WTC11 (cell line): ENCODE measurements at regions not wholly inside any gene's neighbourhood (a gene's known extent, or its start where the extent isn't known, plus 50 kb on each side); places are given as distances from the start of the nearest gene placed in this dataset.
A peak's percentile ranks its signal among the peaks of the same experiment; 100 is the strongest.

ENCODE experiments used
- ATAC-seq: fragments of 200-7000 bp; cut with Tn5 transposase; 2 replicates; pipeline ENCODE4 v1.10.0; 2021; ENCODE audit warnings: mild to moderate bottlenecking, moderate library complexity
- CTCF ChIA-PET: fragments of 300-600 bp; sonication (Branson Sonifier 250); formaldehyde crosslinking; loops from one replicate; lab custom pipeline; 2021; ENCODE audit warnings: antibody characterized with exemption; lab: Charles Lee
- POLR2A ChIA-PET: fragments of 350-600 bp; sonication (Branson Sonifier 250); formaldehyde crosslinking; loops from one replicate; lab custom pipeline; 2021; ENCODE audit warnings: antibody characterized with exemption; lab: Charles Lee
- DNase-seq: peaks from one replicate; pipeline ENCODE4 v3.0.0; 2021; ENCODE audit warnings: low spot score
- H3K27ac Mint-ChIP-seq: 2 replicates; pipeline ENCODE4 v1.8.0; 2021; ENCODE audit warnings: mixed read lengths
- H3K27me3 Mint-ChIP-seq: 2 replicates; pipeline ENCODE4 v1.8.0; 2021; ENCODE audit warnings: low read depth, mild to moderate bottlenecking, moderate library complexity, mixed read lengths
- H3K36me3 Mint-ChIP-seq: 2 replicates; pipeline ENCODE4 v1.8.0; 2021; ENCODE audit warnings: mixed read lengths
- H3K4me1 Mint-ChIP-seq: 2 replicates; pipeline ENCODE4 v1.8.0; 2022; ENCODE audit warnings: mixed read lengths
- H3K4me3 Mint-ChIP-seq: 2 replicates; pipeline ENCODE4 v1.8.0; 2021; ENCODE audit warnings: mild to moderate bottlenecking, moderate library complexity, mixed read lengths
- H3K9me3 Mint-ChIP-seq: 2 replicates; pipeline ENCODE4 v1.8.0; 2021; ENCODE audit warnings: mixed read lengths
- ATF1 ChIP-seq: sonication (generic); formaldehyde crosslinking; IDR thresholded peaks from 2 replicates; pipeline ENCODE4 v1.8.1; 2023; ENCODE audit warnings: mild to moderate bottlenecking, moderate library complexity, missing genetic modification reagents
- ATF3 ChIP-seq: sonication (generic); formaldehyde crosslinking; conservative IDR thresholded peaks from 2 replicates; pipeline ENCODE4 v1.8.1; 2022; ENCODE audit warnings: mild to moderate bottlenecking, missing genetic modification reagents
- E2F1 ChIP-seq: sonication (generic); formaldehyde crosslinking; IDR thresholded peaks from 2 replicates; pipeline ENCODE4 v1.8.0; 2022; ENCODE audit warnings: mild to moderate bottlenecking, missing genetic modification reagents
- ERG ChIP-seq: fragments of 250-450 bp; sonication (Bioruptor Pico); IDR thresholded peaks from 2 replicates; pipeline ENCODE4 v1.8.0; 2021; ENCODE audit warnings: mild to moderate bottlenecking
- ETV6 ChIP-seq: sonication (generic); formaldehyde crosslinking; IDR thresholded peaks from 2 replicates; pipeline ENCODE4 v1.8.1; 2022; ENCODE audit warnings: mild to moderate bottlenecking, missing genetic modification reagents
- FOXK1 ChIP-seq: sonication (generic); formaldehyde crosslinking; IDR thresholded peaks from 2 replicates; pipeline ENCODE4 v1.8.0; 2022; ENCODE audit warnings: mild to moderate bottlenecking, moderate library complexity, missing genetic modification reagents
- GABPB1 ChIP-seq: sonication (generic); formaldehyde crosslinking; IDR thresholded peaks from 2 replicates; pipeline ENCODE4 v1.8.1; 2023; ENCODE audit warnings: mild to moderate bottlenecking, missing genetic modification reagents
- GTF2I ChIP-seq: fragments of 250-450 bp; sonication (Bioruptor Pico); conservative IDR thresholded peaks from 2 replicates; pipeline ENCODE4 v1.4.0; 2021; ENCODE audit warnings: mild to moderate bottlenecking
- HMGA2 ChIP-seq: fragments of 250-450 bp; sonication (Bioruptor Pico); IDR thresholded peaks from 2 replicates; pipeline ENCODE4 v1.4.0; 2021; ENCODE audit warnings: mild to moderate bottlenecking, moderate library complexity
- KAT7 ChIP-seq: sonication (generic); formaldehyde crosslinking; IDR thresholded peaks from 2 replicates; pipeline ENCODE4 v1.8.1; 2023; ENCODE audit warnings: missing genetic modification reagents, mild to moderate bottlenecking, borderline replicate concordance
- MXD4 ChIP-seq: fragments of 250-450 bp; sonication (Bioruptor Pico); IDR thresholded peaks from 2 replicates; pipeline ENCODE4 v1.8.0; 2021; ENCODE audit warnings: mild to moderate bottlenecking, moderate library complexity, borderline replicate concordance
- NFYB ChIP-seq: sonication (generic); formaldehyde crosslinking; conservative IDR thresholded peaks from 2 replicates; pipeline ENCODE4 v1.8.0; 2022; ENCODE audit warnings: low read depth, missing genetic modification reagents
- OVOL2 ChIP-seq: fragments of 250-450 bp; sonication (Bioruptor Pico); IDR thresholded peaks from 2 replicates; pipeline ENCODE4 v1.9.0; 2021; ENCODE audit warnings: mild to moderate bottlenecking, borderline replicate concordance
- SMAD3 ChIP-seq: sonication (generic); formaldehyde crosslinking; IDR thresholded peaks from 2 replicates; pipeline ENCODE4 v1.8.0; 2022; ENCODE audit warnings: missing genetic modification reagents, mild to moderate bottlenecking, borderline replicate concordance
- SMAD4 ChIP-seq: sonication (generic); formaldehyde crosslinking; IDR thresholded peaks from 2 replicates; pipeline ENCODE4 v1.8.0; 2022; ENCODE audit warnings: mild to moderate bottlenecking, missing genetic modification reagents
- SP1 ChIP-seq: sonication (generic); formaldehyde crosslinking; conservative IDR thresholded peaks from 2 replicates; pipeline ENCODE4 v1.8.1; 2022; ENCODE audit warnings: missing genetic modification reagents
- USF2 ChIP-seq: sonication (generic); formaldehyde crosslinking; IDR thresholded peaks from 2 replicates; pipeline ENCODE4 v1.8.1; 2023; ENCODE audit warnings: mild to moderate bottlenecking, missing genetic modification reagents, moderate library complexity
- ZBTB43 ChIP-seq: sonication (generic); formaldehyde crosslinking; IDR thresholded peaks from 2 replicates; pipeline ENCODE4 v1.8.1; 2023; ENCODE audit warnings: mild to moderate bottlenecking, missing genetic modification reagents
- ZNF121 ChIP-seq: sonication (generic); formaldehyde crosslinking; IDR thresholded peaks from 2 replicates; pipeline ENCODE4 v1.8.0; 2023; ENCODE audit warnings: missing genetic modification reagents
- ZNF263 ChIP-seq: sonication (generic); formaldehyde crosslinking; IDR thresholded peaks from 2 replicates; pipeline ENCODE4 v1.8.1; 2022; ENCODE audit warnings: low read depth, mild to moderate bottlenecking, moderate library complexity, missing genetic modification reagents
- ZNF281 ChIP-seq: sonication (generic); formaldehyde crosslinking; IDR thresholded peaks from 2 replicates; pipeline ENCODE4 v1.8.0; 2023; ENCODE audit warnings: mild to moderate bottlenecking, missing genetic modification reagents
- ZNF317 ChIP-seq: sonication (generic); formaldehyde crosslinking; IDR thresholded peaks from 2 replicates; pipeline ENCODE4 v1.8.1; 2023; ENCODE audit warnings: low read depth, mild to moderate bottlenecking, moderate library complexity, missing genetic modification reagents, borderline replicate concordance
- ZNF396 ChIP-seq: fragments of 250-450 bp; sonication (Bioruptor Pico); IDR thresholded peaks from 2 replicates; pipeline ENCODE4 v1.8.0; 2021; ENCODE audit warnings: mild to moderate bottlenecking, moderate library complexity, borderline replicate concordance
- ZNF423 ChIP-seq: fragments of 250-450 bp; sonication (Bioruptor Pico); IDR thresholded peaks from 2 replicates; pipeline ENCODE4 v2.1.2; 2022; ENCODE audit warnings: mild to moderate bottlenecking, moderate library complexity
- ZNF512 ChIP-seq: sonication (generic); formaldehyde crosslinking; IDR thresholded peaks from 2 replicates; pipeline ENCODE4 v1.8.1; 2022; ENCODE audit warnings: missing genetic modification reagents, borderline replicate concordance

- H3K27ac Mint-ChIP-seq = no peak overlapping the region
- no peak for ATAC-seq
- POLR2A ChIA-PET = no interaction called here
- CTCF ChIA-PET = no interaction called here
- peaks cover 56% of the 10 kb centered on the region for H3K9me3 Mint-ChIP-seq
- H3K4me1 Mint-ChIP-seq = peaks cover 26% of the 10 kb centered on the region
- no peak for DNase-seq
- H3K4me3 Mint-ChIP-seq = no peak overlapping the region
- TF ChIP-seq ZNF317 (CRISPR knock-in tag) = no peak
- no peak for TF ChIP-seq GTF2I (CRISPR knock-in tag)
- no peak for TF ChIP-seq E2F1 (CRISPR knock-in tag)
- TF ChIP-seq ATF3 (CRISPR knock-in tag) = no peak
- no peak for TF ChIP-seq NFYB (CRISPR knock-in tag)
- no peak for TF ChIP-seq ZNF263
- no peak for TF ChIP-seq USF2 (CRISPR knock-in tag)
- no peak for TF ChIP-seq SMAD3 (CRISPR knock-in tag)
- TF ChIP-seq FOXK1 = no peak
- TF ChIP-seq ZNF512 (CRISPR knock-in tag) = no peak
- no peak for TF ChIP-seq ZNF396
- TF ChIP-seq ATF1 (CRISPR knock-in tag) = no peak
- no peak for TF ChIP-seq ZBTB43
- TF ChIP-seq MXD4 (CRISPR knock-in tag) = no peak
- TF ChIP-seq, all 79 proteins: peak for 0
- H3K27me3 Mint-ChIP-seq = no peaks in the 10 kb centered on the region; the same call in 1 of the 2 replicates
- peaks cover 55% of the 10 kb centered on the region for H3K36me3 Mint-ChIP-seq
Observed at GRCh38 chr4:96473246-96473645, 633.4 kb downstream of the PDHA2 start.

- POLR2A ChIA-PET = no interaction called here
- peak; percentile 38 for DNase-seq
- peaks cover 48% of the 10 kb centered on the region for H3K9me3 Mint-ChIP-seq
- H3K36me3 Mint-ChIP-seq = peaks cover 37% of the 10 kb centered on the region
- peaks cover 41% of the 10 kb centered on the region for H3K4me1 Mint-ChIP-seq
- CTCF ChIA-PET = no interaction called here
- H3K4me3 Mint-ChIP-seq = no peak overlapping the region
- ATAC-seq = peak; percentile 74
- H3K27me3 Mint-ChIP-seq = no peaks in the 10 kb centered on the region; the same call in 1 of the 2 replicates
- H3K27ac Mint-ChIP-seq = no peak overlapping the region
- no peak for TF ChIP-seq ZNF121 (CRISPR knock-in tag)
- TF ChIP-seq SP1 (CRISPR knock-in tag) = no peak
- no peak for TF ChIP-seq ETV6
- TF ChIP-seq ZNF281 = no peak
- no peak for TF ChIP-seq GABPB1 (CRISPR knock-in tag)
- no peak for TF ChIP-seq HMGA2 (CRISPR knock-in tag)
- no peak for TF ChIP-seq KAT7 (CRISPR knock-in tag)
- TF ChIP-seq ZNF512 (CRISPR knock-in tag) = no peak
- TF ChIP-seq SMAD4 = no peak
- no peak for TF ChIP-seq ZNF423 (CRISPR knock-in tag)
- no peak for TF ChIP-seq ATF1 (CRISPR knock-in tag)
- no peak for TF ChIP-seq ERG (CRISPR knock-in tag)
- no peak for TF ChIP-seq OVOL2 (CRISPR knock-in tag)
Observed at GRCh38 chr4:96483308-96484030, 643.6 kb downstream of the PDHA2 start.
